ENCODE measurements at regions not wholly inside any gene's neighbourhood (a gene's known extent, or its start where the extent isn't known, plus 50 kb on each side); places are given as distances from the start of the nearest gene placed in this dataset.

- TF ChIP-seq, protein P1, sequence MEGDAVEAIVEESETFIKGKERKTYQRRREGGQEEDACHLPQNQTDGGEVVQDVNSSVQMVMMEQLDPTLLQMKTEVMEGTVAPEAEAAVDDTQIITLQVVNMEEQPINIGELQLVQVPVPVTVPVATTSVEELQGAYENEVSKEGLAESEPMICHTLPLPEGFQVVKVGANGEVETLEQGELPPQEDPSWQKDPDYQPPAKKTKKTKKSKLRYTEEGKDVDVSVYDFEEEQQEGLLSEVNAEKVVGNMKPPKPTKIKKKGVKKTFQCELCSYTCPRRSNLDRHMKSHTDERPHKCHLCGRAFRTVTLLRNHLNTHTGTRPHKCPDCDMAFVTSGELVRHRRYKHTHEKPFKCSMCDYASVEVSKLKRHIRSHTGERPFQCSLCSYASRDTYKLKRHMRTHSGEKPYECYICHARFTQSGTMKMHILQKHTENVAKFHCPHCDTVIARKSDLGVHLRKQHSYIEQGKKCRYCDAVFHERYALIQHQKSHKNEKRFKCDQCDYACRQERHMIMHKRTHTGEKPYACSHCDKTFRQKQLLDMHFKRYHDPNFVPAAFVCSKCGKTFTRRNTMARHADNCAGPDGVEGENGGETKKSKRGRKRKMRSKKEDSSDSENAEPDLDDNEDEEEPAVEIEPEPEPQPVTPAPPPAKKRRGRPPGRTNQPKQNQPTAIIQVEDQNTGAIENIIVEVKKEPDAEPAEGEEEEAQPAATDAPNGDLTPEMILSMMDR (IDR thresholded peaks at IDR 0.05) = no peak
- no peak for TF ChIP-seq POLR2A (IDR thresholded peaks at IDR 0.05)
Measured at GRCh38 chr12:28949184-28949583, 199.9 kb upstream of the FAR2 start.

Data from prostate gland (tissue), 2 donors.